Calu3 (cell line): ENCODE measurements at regions not wholly inside any gene's neighbourhood (a gene's known extent, or its start where the extent isn't known, plus 50 kb on each side); places are given as distances from the start of the nearest gene placed in this dataset.

Source experiments
- BruUV-seq: library from RNA; stranded (reverse); fragments of 400-500 nt; replicated peaks from 2 replicates; lab custom pipeline; 2021; lab: Mats Ljungman, UMichigan
- CTCF ChIA-PET: fragments of 300-600 bp; sonication (Branson Sonifier 250); formaldehyde crosslinking; loops from one replicate; lab custom pipeline; 2022; ENCODE audit warnings: antibody characterized with exemption; lab: Charles Lee
- DNase-seq: peaks from one replicate; pipeline ENCODE4 v3.0.0; 2022
- H3K27ac Mint-ChIP-seq: one replicate; pipeline ENCODE4 v1.8.0; 2022; ENCODE audit warnings: mixed read lengths; ENCODE audit not compliant: unreplicated experiment
- H3K27me3 Mint-ChIP-seq: one replicate; pipeline ENCODE4 v1.8.0; 2022; ENCODE audit warnings: mixed read lengths; ENCODE audit not compliant: unreplicated experiment
- H3K36me3 Mint-ChIP-seq: one replicate; pipeline ENCODE4 v1.8.0; 2022; ENCODE audit warnings: mild to moderate bottlenecking, moderate library complexity, mixed read lengths; ENCODE audit not compliant: insufficient read depth, unreplicated experiment
- H3K4me1 Mint-ChIP-seq: one replicate; pipeline ENCODE4 v1.8.0; 2022; ENCODE audit warnings: mild to moderate bottlenecking, low read depth, mixed read lengths; ENCODE audit not compliant: unreplicated experiment
- H3K4me3 Mint-ChIP-seq: one replicate; pipeline ENCODE4 v1.8.0; 2022; ENCODE audit warnings: mild to moderate bottlenecking, low read depth, moderate library complexity, mixed read lengths; ENCODE audit not compliant: unreplicated experiment
- H3K9me3 Mint-ChIP-seq: one replicate; pipeline ENCODE4 v1.8.0; 2022; ENCODE audit warnings: low read depth, mixed read lengths; ENCODE audit not compliant: unreplicated experiment
- intact Hi-C: fragments of 100-400 bp; cut with micrococcal nuclease; formaldehyde crosslinking; loops from one replicate; pipeline ENCODE4 v1.10.0; 2022; ENCODE audit not compliant: unreplicated experiment
- TF ChIP-seq, protein P1 (sequence below): fragments of 200-600 bp; IDR thresholded peaks from one replicate; pipeline ENCODE4 v1.8.0; 2022; ENCODE audit warnings: antibody characterized with exemption; ENCODE audit not compliant: unreplicated experiment

- BruUV-seq = no TSS peak
- Mint-ChIP-seq H3K4me1 (peaks cover 16% of the 10 kb centered on the region), H3K36me3 (no peaks in the 10 kb centered on the region), H3K4me3 (no peak overlapping the region), H3K27ac (peak overlapping the region; percentile 5), H3K9me3 (peaks cover 16% of the 10 kb centered on the region), H3K27me3 (no peaks in the 10 kb centered on the region)
- TF ChIP-seq, protein P1, sequence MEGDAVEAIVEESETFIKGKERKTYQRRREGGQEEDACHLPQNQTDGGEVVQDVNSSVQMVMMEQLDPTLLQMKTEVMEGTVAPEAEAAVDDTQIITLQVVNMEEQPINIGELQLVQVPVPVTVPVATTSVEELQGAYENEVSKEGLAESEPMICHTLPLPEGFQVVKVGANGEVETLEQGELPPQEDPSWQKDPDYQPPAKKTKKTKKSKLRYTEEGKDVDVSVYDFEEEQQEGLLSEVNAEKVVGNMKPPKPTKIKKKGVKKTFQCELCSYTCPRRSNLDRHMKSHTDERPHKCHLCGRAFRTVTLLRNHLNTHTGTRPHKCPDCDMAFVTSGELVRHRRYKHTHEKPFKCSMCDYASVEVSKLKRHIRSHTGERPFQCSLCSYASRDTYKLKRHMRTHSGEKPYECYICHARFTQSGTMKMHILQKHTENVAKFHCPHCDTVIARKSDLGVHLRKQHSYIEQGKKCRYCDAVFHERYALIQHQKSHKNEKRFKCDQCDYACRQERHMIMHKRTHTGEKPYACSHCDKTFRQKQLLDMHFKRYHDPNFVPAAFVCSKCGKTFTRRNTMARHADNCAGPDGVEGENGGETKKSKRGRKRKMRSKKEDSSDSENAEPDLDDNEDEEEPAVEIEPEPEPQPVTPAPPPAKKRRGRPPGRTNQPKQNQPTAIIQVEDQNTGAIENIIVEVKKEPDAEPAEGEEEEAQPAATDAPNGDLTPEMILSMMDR = no peak
- intact Hi-C loops = no loop called here
- DNase-seq = no peak
- CTCF ChIA-PET = interaction anchor here (0.7 to 1.4 kb wide), 4 partner anchors 17 to 491 kb away, joined by 3 to 11 read pairs (median 3); no protein-coding TSS in a partner anchor
Observed at GRCh38 chr6:90431576-90431975, 134.9 kb upstream of the BACH2 start.

DNA sequence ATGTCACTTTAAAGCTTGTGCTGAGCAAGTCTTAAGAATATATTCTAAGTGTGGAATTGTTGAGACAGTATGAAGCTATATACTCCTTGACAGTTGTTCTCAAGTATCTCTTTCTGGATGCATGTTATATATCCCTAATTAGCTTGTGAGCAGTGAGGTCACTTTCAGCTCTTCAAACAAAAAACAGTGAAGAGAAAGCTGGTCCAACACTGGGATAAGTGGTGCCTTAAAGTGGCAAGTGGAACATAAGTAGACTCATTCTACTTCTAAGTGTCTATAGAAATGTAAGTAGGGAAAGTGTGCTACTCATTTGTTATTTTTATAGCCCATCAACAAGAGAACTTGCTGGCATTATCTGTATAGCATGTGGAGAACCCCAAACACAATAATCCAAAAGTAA is 133.1 kb upstream of the BACH2 start:
- no peak overlapping the region for H3K4me3 Mint-ChIP-seq
- intact Hi-C loops = no loop called here

GRCh38 chr6:90428514-90428913 is 131.9 kb upstream of the BACH2 start:
- H3K4me1 Mint-ChIP-seq = peaks cover 30% of the 10 kb centered on the region
- no peaks in the 10 kb centered on the region for H3K27me3 Mint-ChIP-seq
- no peaks in the 10 kb centered on the region for H3K36me3 Mint-ChIP-seq
- H3K4me3 Mint-ChIP-seq = no peak overlapping the region
- TF ChIP-seq, protein P1 = no peak
- CTCF ChIA-PET = no interaction called here
- no peak for DNase-seq
- no peak overlapping the region for H3K27ac Mint-ChIP-seq
- peaks cover 11% of the 10 kb centered on the region for H3K9me3 Mint-ChIP-seq
- BruUV-seq = no TSS peak
- intact Hi-C loops = no loop called here

More for the DNA sequence above, 133.1 kb upstream of the BACH2 start:
- H3K27ac Mint-ChIP-seq = no peak overlapping the region
- peaks cover 29% of the 10 kb centered on the region for H3K4me1 Mint-ChIP-seq
- H3K9me3 Mint-ChIP-seq = peaks cover 16% of the 10 kb centered on the region
- no TSS peak for BruUV-seq
- DNase-seq = no peak
- CTCF ChIA-PET = no interaction called here
- no peaks in the 10 kb centered on the region for H3K27me3 Mint-ChIP-seq
- TF ChIP-seq, protein P1 = no peak
- H3K36me3 Mint-ChIP-seq = no peaks in the 10 kb centered on the region

- TF ChIP-seq, protein P1 = no peak
- intact Hi-C loops = no loop called here
- CTCF ChIA-PET = no interaction called here
- Mint-ChIP-seq H3K4me3 (peak overlapping the region; percentile 5), H3K36me3 (no peaks in the 10 kb centered on the region), H3K27me3 (no peaks in the 10 kb centered on the region), H3K4me1 (peaks cover 18% of the 10 kb centered on the region), H3K9me3 (peaks cover 11% of the 10 kb centered on the region), H3K27ac (no peak overlapping the region)
- no TSS peak for BruUV-seq
- DNase-seq = no peak
Observed at GRCh38 chr6:90425161-90425641, 128.6 kb upstream of the BACH2 start.
